ENCODE measurements at regions not wholly inside any gene's neighbourhood (a gene's known extent, or its start where the extent isn't known, plus 50 kb on each side); places are given as distances from the start of the nearest gene placed in this dataset.

DNA sequence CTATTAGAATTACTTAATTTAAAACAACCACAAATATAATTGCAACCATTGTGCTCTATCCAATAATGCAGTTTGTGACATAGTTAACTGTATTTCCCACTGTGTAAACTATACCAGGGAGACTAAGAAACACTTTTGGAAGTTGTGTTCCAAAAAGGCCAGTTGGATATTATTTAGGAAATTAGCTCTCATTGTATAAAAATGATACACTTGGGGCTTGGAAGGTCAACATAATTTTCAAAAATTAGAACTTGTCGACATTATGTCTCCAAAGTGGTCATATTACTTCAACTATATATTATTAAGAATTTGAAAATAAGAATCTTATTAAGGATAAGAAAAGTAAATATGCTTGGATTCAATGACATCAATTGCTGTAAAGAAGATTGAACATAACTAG is 876.6 kb downstream of the MRPL39 start:
- DNase-seq (ENCODE audit: low spot score in 2 of 2), result no peak
- Histone ChIP-seq H3K4me1 (no peaks in the 10 kb centered on the region), H3K36me3 (no peaks in the 10 kb centered on the region), H3K27me3 (no peaks in the 10 kb centered on the region), H3K27ac (no peak overlapping the region), H3K4me3 (no peak overlapping the region), H3K9me3 (no peaks in the 10 kb centered on the region)
- no peak for TF ChIP-seq CTCF (IDR thresholded peaks at IDR 0.05)
- no peak for TF ChIP-seq POLR2A (IDR thresholded peaks at IDR 0.05)
- TF ChIP-seq POLR2AphosphoS5 (IDR thresholded peaks at IDR 0.05), result no peak
- intact Hi-C loops (cut with DNase I; ENCODE audit: low total_unique reads), result no loop called here

GRCh38 chr21:24729568-24729967 is 877.7 kb downstream of the MRPL39 start:
- Histone ChIP-seq H3K27ac (no peak overlapping the region), H3K27me3 (no peaks in the 10 kb centered on the region), H3K9me3 (no peaks in the 10 kb centered on the region), H3K4me1 (no peaks in the 10 kb centered on the region), H3K4me3 (no peak overlapping the region), H3K36me3 (no peaks in the 10 kb centered on the region)
- intact Hi-C loops (cut with DNase I; ENCODE audit: low total_unique reads), result no loop called here
- no peak for DNase-seq (ENCODE audit: low spot score in 2 of 2)
- TF ChIP-seq POLR2A (IDR thresholded peaks at IDR 0.05) (no peak), CTCF (IDR thresholded peaks at IDR 0.05) (no peak), POLR2AphosphoS5 (IDR thresholded peaks at IDR 0.05) (no peak)

GRCh38 chr21:24727803-24728440 is 879.4 kb downstream of the MRPL39 start:
- Histone ChIP-seq H3K27me3 (no peaks in the 10 kb centered on the region), H3K36me3 (no peaks in the 10 kb centered on the region), H3K9me3 (no peaks in the 10 kb centered on the region), H3K4me3 (no peak overlapping the region), H3K27ac (no peak overlapping the region), H3K4me1 (no peaks in the 10 kb centered on the region)
- TF ChIP-seq POLR2AphosphoS5 (IDR thresholded peaks at IDR 0.05) (no peak), CTCF (IDR thresholded peaks at IDR 0.05) (no peak), POLR2A (IDR thresholded peaks at IDR 0.05) (no peak)
- intact Hi-C loops (cut with DNase I; ENCODE audit: low total_unique reads), result loop anchor here (2.0 kb wide), 1 partner anchor 13 kb away; no protein-coding TSS in a partner anchor
- no peak for DNase-seq (ENCODE audit: low spot score in 2 of 2)

DNA sequence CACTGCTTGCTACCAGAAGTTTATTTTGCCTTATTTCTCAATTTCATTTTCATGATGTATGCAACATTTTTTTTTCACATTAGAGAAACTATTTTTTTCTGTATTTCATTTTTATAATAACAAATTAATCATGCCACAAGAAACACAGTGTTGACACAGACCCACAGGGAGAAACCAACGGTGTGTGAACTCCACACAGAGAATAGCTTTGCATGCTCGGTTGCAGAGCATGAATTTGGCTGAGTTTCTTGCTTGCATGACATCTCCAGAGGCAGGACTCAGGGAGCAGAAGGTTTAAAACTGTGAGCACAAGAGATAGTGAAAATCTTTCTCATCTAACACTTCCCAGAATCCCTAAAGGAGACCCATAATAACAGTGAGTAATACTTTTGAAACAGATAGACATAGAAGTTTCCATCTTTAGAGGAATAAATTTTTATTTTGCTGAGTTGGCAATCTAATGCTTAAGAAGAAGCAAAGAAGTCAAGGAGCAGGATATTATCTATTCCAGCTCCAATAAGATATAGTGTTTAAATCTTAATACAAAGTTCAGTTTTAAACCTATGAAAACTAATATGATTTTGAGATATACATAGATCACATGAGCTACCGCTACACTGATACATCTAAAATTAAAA is 890.9 kb downstream of the MRPL39 start:
- Histone ChIP-seq H3K4me1 (no peaks in the 10 kb centered on the region), H3K27ac (no peak overlapping the region), H3K4me3 (no peak overlapping the region), H3K36me3 (no peaks in the 10 kb centered on the region), H3K9me3 (no peaks in the 10 kb centered on the region), H3K27me3 (no peaks in the 10 kb centered on the region)
- intact Hi-C loops (cut with DNase I; ENCODE audit: low total_unique reads), result no loop called here
- TF ChIP-seq CTCF (IDR thresholded peaks at IDR 0.05), result no peak
- no peak for TF ChIP-seq POLR2AphosphoS5 (IDR thresholded peaks at IDR 0.05)
- TF ChIP-seq POLR2A (IDR thresholded peaks at IDR 0.05), result no peak
- DNase-seq (ENCODE audit: low spot score in 2 of 2), result no peak

GRCh38 chr21:24714646-24715200 is 892.6 kb downstream of the MRPL39 start:
- DNase-seq (ENCODE audit: low spot score in 2 of 2), result no peak
- no peaks in the 10 kb centered on the region for H3K27me3 ChIP-seq
- no peak for TF ChIP-seq POLR2AphosphoS5 (IDR thresholded peaks at IDR 0.05)
- no peak for TF ChIP-seq POLR2A (IDR thresholded peaks at IDR 0.05)
- no peak for TF ChIP-seq CTCF (IDR thresholded peaks at IDR 0.05)
- intact Hi-C loops (cut with DNase I; ENCODE audit: low total_unique reads), result no loop called here
- H3K4me1 ChIP-seq, result no peaks in the 10 kb centered on the region
- no peaks in the 10 kb centered on the region for H3K9me3 ChIP-seq
- no peaks in the 10 kb centered on the region for H3K36me3 ChIP-seq
- H3K27ac ChIP-seq, result no peak overlapping the region
- H3K4me3 ChIP-seq, result no peak overlapping the region
